GM12875 (cell line): ENCODE measurements at regions not wholly inside any gene's neighbourhood (a gene's known extent, or its start where the extent isn't known, plus 50 kb on each side); places are given as distances from the start of the nearest gene placed in this dataset.

Experiments used
- H3K4me3 ChIP-seq: one replicate; pipeline ENCODE4 v1.5.1; 2011; ENCODE audit warnings: low read depth, low read length, control low read depth
- TF ChIP-seq, protein P1 (sequence below): IDR thresholded peaks from 2 replicates; pipeline ENCODE4 v1.5.1; 2011; ENCODE audit warnings: low read depth, mild to moderate bottlenecking, control low read depth, inconsistent platforms, low read length, moderate library complexity, borderline replicate concordance; ENCODE audit not compliant: insufficient read depth

GRCh38 chr9:89740722-89741121, 135.9 kb downstream of the GADD45G start:
- TF ChIP-seq, protein P1, sequence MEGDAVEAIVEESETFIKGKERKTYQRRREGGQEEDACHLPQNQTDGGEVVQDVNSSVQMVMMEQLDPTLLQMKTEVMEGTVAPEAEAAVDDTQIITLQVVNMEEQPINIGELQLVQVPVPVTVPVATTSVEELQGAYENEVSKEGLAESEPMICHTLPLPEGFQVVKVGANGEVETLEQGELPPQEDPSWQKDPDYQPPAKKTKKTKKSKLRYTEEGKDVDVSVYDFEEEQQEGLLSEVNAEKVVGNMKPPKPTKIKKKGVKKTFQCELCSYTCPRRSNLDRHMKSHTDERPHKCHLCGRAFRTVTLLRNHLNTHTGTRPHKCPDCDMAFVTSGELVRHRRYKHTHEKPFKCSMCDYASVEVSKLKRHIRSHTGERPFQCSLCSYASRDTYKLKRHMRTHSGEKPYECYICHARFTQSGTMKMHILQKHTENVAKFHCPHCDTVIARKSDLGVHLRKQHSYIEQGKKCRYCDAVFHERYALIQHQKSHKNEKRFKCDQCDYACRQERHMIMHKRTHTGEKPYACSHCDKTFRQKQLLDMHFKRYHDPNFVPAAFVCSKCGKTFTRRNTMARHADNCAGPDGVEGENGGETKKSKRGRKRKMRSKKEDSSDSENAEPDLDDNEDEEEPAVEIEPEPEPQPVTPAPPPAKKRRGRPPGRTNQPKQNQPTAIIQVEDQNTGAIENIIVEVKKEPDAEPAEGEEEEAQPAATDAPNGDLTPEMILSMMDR, result no peak
- H3K4me3 ChIP-seq, result no peak overlapping the region

- TF ChIP-seq, protein P1, result no peak
- H3K4me3 ChIP-seq, result no peak overlapping the region
Measured at GRCh38 chr9:89742660-89743059, 137.8 kb downstream of the GADD45G start.

DNA sequence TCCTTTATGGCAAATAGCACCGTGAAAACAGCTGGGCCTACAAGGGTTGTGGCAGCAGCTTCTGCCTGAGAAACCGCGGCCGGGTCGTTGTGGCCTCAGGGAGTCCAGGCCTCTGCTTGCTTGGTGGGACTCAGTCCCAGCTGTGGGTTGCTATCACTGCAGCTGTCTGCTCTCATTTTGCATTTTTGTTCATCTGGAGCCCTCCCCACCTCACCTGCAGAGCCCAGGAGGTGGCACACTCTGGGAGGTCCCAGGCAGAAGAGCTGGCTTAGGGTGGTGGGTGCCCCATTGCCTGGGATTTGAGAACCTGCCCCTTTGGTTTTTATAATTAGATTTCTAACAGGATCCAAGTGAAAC, 138.4 kb downstream of the GADD45G start:
- TF ChIP-seq, protein P1, result no peak
- peak overlapping the region; percentile 10 for H3K4me3 ChIP-seq

DNA sequence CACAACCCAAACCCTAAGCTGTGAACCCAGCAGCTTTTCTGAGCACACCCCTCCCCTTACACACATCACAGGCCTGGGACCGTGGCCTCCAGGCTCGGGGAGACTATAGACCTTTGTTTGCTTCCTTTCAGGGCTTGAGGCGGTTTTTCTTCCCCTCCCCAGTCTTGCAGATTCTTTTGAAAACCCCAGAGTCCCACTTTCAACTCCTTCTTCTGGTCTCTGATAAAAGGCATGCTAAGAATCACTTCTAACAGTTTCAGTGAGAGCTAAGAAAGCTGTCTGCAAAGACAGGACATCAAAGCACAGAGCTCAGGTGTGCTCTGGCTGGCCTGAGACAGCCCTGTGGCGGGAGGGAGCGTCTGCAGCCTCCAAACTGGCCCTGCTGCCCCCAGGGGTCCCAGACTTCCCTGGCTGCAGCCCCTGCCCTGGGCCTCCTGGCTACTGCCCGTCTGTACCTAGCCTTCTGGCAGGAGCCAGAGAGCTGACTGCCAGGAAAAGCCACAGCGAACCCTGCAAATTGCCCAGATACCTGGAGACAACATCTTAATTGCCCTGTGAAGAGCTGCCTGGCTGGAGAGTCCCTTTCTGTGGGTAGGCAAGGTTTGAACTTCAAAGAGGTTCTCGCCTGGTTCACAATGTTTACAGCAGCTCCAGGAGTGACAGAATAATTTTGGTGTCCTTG, 138.9 kb downstream of the GADD45G start:
- TF ChIP-seq, protein P1, result peak; percentile 30; the same call in 1 of the 2 replicates
- no peak overlapping the region for H3K4me3 ChIP-seq

DNA sequence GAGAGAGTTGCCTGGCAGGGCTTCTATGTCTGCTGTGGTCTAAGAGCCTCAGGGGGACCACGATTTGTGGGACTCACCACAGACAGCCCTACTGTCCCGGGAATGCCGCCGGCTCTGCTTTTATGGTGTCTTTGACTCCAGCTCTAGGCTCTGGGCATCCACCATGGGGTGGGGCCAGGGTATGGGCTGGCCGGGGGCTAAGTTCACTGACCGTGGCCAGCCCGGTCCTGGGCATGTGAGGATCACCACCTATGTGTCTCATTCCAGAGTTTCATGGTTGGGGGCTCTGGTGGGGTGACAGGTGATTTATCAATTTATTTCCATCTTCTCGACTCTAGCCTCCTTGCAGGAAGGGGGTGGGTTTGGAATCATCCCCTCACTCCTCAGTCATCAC, 139.4 kb downstream of the GADD45G start:
- TF ChIP-seq, protein P1, result no peak
- H3K4me3 ChIP-seq, result no peak overlapping the region

GRCh38 chr9:89744730-89745129, 139.9 kb downstream of the GADD45G start:
- TF ChIP-seq, protein P1, result no peak
- no peak overlapping the region for H3K4me3 ChIP-seq

DNA sequence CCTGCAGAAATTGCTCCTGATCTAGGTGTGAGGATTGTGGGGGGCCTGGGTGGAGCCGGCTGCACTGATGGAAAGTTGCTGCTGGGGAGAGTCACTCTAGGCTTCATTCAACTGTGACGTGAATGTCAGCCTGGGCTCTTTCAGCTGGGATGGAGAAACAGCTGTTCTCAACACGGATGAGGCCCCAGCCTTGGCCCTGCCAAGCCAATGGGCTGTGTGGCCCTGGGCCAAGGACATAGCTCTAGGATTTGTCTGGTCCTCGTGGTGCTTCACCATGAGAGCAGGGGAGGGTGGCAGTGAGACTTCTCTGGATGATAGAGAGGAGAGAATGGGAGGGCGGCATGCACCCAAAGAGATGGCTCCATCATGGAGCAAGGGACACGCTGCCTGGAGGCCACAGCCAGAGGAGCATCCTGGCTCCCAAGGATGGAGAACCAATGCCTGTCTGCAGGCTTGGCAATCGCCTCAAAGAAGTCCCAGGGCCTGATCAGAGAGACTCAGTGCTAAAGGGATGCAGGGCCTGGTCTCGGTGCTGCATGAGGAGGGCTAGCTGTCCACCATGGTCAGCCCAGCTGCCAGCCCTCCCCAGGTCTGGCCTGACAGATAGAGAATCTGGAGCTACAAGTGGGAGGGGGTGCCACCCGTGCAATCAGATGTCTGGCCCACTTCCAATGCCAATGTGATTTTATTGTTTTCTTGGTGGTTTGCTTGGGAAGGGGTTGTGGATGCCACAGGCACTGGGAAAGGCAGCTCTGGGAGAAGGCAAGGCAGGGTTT, 141.0 kb downstream of the GADD45G start:
- H3K4me3 ChIP-seq, result no peak overlapping the region
- TF ChIP-seq, protein P1, result no peak
